NCI-H2227 (cell line): ENCODE measurements at regions not wholly inside any gene's neighbourhood (a gene's known extent, or its start where the extent isn't known, plus 50 kb on each side); places are given as distances from the start of the nearest gene placed in this dataset.
"Not testable (repeated sequence)": the region's sequence is repeated elsewhere in the genome, so short reads cannot be mapped to it uniquely, and the experiment has no call there.

Experiments used
- DNase-seq: peaks from one replicate; lab custom pipeline; 2025; ENCODE audit not compliant: unreplicated experiment; lab: John Stamatoyannopoulos, UW

DNA sequence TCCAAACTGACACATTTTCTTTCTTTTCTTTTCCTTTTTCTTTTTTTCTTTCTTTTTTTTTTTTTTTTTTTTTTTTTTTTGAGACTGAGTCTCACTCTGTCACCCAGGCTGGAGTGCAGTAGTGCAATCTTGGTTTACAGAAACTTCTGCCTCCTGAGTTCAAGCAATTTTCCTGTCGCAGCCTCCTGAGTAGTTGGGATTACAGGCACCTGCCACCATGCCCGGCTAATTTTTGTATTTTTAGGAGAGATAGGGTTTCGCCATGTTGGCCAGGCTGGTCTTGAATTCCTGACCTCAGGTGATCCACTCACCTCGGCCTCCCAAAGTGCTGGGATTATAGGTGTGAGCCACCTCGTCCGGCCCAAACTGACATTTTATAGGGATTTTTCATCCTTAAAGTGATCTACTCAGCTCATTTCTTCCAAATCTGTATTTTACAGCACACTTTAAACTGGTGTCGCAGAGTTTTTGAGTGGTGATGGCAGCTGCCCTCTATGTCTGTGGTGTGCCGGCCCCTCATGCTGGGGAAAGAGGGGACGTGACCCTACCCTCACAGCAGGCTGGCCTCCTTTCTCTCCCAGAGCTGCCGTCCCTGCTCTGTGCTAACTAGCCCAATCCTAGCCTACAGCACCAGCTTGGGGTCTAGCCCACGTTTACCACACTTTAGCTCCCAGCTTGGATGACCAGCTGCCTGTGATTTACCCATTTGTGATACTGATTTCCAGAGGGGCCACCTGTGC lies 211.9 kb upstream of the HAAO start:
- not testable (repeated sequence) for DNase-seq

- DNase-seq = no peak
Observed at GRCh38 chr2:43003702-43004101, 211.3 kb upstream of the HAAO start.

DNA sequence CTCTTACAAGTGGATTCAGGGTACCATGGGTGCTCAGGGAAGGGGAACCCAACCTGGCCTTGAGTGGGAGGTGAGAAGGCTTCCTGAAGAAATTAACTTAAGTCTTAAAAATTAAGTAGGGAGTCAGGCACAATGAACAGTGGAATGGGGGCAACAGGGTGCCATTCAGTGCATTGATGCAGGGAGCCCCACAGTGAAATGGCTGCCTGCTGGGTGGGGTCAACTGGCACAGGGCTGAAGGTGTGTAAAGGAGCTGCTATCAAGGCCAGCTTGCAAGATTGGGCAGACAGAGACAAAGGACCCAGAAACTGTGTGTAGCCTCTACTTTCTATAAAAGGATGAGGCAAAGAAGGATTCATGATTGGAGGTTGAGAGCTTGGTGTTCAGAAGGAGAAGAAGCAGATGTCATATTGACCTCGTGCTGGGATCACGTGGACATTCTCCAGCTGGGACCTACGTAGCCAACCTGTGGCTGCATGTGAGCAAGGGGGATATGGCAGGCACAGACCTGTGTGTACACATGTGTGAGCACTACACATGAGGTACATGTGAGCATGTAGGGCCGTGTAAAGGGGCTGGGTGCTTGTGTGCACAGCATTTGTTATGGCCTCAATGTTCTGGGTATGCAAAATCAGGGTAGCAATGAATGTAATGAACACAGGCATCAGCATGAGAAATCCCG lies 209.5 kb upstream of the HAAO start:
- no peak for DNase-seq

DNA sequence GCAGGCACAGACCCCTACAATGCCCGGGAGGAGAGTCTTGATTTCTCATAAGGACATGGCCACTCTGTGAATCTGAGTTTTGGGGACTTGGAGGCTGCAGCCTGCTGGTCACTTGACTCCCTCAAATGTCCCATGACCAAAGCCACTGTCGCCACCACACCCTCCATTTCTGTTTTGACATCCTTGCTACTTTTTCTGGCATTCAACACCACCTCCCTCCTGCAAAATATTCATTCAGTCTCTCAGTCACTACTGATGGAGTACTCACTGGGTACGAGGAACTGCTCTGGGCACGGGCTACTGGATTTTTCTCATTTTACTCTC lies 208.6 kb upstream of the HAAO start:
- DNase-seq = no peak

DNA sequence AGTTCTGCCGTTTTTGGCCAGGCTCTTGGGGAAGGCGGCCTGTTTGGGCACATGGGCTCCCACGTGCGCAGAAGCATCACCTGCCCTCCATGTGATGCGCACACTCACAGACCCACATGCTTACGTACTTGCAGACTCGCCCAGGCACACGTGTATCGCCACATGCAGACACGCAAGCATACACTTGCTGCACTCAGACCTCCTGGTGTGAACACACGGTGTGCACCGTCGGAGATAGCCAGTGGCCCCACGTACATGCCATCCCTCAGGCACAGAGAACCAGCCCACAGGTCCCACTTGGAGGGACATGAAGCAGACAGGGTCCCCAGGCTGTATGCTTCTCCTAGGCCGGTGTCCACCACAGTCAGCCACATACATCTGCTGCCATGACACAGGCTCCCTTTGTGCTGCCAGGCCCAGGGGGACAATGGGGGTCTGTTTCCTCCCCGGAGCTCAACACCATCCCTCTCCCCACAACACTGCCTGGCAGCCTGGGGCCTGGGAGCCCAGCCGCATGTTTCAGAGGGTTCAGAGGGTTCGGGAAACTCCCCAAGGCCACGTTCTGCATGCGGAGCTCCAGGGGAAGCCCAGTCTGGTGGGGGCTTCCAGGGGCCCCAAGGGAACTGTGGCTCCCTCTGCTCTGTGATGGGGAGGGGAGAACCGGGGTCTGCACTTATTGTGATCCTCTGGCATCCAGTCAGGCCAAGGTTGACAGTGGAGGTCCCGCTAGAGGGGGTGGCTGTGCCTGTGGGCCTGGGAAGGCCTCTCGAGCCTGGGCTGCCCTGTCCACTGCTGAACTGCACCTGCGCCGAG lies 208.1 kb upstream of the HAAO start:
- DNase-seq = no peak

DNA sequence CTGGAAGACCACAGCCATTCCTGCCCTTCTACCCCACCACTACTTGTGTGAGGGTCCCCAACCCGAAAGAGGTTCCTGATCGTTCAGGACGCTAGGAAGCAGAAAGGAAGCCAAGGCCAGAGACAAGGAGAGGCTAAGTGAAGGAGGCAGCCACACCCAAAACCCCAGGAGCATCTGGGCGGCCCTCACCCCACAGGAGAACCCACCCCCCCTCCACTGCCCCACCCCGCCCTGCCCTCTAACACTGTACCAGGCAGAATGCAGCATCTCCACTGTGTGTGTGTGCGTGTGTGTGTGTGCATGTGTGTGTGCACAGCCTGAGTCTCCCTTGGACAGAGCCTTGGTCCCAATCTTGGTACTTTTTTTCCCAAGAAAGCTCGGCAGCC lies 207.5 kb upstream of the HAAO start:
- DNase-seq = no peak

DNA sequence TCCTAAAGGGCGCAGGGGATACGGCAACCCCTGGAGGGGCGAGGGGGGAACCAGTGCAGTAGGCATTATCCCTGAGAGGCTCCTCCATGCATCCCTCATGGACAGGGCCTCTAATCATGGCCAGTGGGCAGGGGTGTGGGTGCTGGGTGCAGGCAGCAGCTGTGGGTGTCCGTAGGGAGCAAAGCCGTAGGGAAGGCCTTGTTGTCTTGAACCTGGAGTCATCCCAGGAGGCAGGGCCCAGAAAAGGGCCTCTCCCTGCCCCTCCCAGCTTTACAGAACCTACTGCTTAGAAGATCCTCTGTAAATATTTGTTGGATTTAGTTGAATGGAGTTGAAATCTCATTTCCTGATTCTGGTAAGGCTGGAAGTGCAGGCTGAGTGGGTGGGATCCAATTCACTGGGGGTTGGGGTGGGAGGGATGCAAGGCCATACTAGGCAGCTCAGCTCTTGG lies 207.0 kb upstream of the HAAO start:
- no peak for DNase-seq

- no peak for DNase-seq
Observed at GRCh38 chr2:42998721-42999120, 206.3 kb upstream of the HAAO start.

GRCh38 chr2:42996528-42996927 lies 204.1 kb upstream of the HAAO start:
- no peak for DNase-seq

- no peak for DNase-seq
Observed at GRCh38 chr2:42995752-42996422, 203.5 kb upstream of the HAAO start.

DNA sequence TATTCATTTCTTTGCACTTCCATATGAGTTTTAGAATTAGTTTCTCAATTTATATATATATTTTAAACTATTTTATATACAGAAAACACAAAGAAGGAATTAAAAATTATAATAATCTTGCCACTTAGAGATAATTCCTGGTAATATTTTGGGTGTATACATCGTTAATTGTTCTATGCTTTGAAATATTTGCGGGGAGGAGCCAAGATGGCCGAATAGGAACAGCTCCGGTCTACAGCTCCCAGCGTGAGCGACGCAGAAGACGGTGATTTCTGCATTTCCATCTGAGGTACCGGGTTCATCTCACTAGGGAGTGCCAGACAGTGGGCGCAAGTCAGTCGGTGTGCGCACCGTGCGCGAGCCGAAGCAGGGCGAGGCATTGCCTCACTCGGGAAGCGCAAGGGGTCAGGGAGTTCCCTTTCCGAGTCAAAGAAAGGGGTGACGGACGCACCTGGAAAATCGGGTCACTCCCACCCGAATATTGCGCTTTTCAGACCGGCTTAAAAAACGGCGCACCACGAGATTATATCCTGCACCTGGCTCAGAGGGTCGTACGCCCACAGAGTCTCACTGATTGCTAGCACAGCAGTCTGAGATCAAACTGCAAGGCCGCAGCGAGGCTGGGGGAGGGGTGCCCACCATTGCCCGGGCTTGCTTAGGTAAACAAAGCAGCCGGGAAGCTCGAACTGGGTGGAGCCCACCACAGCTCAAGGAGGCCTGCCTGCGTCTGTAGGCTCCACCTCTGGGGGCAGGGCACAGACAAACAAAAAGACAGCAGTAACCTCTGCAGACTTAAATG lies 197.1 kb upstream of the HAAO start:
- DNase-seq = not testable (repeated sequence)

GRCh38 chr2:42988055-42988454 lies 195.7 kb upstream of the HAAO start:
- not testable (repeated sequence) for DNase-seq

DNA sequence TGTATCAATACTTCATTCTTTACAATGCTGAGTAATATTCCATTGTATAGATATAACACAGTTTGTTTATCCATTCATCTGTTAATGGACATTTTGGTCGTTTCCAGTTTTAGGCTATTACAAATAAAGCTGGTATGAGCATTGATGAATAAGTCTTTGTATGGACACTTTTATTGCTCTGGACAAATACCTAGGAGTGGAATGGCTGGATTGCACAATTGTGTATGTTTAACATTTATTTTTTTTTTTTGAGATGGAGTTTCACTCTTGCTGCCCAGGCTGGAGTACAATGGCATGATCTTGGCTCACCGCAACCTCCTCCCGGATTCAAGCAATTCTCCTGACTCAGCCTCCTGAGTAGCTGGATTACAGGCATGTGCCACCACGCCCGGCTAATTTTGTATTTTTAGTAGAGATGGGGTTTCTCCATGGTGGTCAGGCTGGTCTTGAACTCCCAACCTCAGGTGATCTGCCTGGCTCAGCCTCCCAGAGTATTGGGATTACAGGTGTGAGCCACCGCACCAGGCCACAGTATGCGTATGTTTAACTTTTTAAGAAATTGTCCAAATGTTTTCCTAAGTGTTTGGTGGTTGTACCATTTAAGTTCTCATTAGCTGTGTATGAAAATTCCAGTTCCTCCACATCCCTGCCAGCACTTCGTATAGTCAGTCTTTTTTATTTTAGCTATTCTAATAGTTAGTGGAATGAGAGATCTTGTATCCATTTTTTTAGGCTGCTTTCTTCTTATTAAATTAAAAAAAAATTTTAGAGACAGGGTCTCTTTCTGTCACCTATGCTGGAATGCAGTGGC lies 194.9 kb upstream of the HAAO start:
- DNase-seq = no peak

- no peak for DNase-seq
Observed at GRCh38 chr2:42984617-42985016, 192.2 kb upstream of the HAAO start.

DNA sequence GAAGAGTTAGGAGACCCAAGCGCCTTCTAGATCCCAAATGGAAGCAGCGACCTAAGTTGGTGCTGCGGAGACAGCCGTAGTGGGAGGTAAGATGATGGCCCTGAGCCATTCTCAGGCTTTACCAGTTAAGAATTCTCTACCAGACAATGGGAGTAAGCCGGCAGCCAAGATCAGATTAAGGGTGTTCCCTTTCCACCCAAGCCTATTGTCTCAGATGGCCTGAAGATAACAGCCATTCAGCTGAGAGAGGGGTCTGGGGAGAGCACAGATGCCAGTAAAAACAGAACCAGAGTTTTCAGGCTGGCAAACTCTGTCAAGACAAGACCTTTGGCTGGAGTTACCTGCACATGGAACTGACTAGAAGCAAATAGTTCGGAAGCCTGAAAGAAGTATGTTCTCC lies 191.7 kb upstream of the HAAO start:
- no peak for DNase-seq

DNA sequence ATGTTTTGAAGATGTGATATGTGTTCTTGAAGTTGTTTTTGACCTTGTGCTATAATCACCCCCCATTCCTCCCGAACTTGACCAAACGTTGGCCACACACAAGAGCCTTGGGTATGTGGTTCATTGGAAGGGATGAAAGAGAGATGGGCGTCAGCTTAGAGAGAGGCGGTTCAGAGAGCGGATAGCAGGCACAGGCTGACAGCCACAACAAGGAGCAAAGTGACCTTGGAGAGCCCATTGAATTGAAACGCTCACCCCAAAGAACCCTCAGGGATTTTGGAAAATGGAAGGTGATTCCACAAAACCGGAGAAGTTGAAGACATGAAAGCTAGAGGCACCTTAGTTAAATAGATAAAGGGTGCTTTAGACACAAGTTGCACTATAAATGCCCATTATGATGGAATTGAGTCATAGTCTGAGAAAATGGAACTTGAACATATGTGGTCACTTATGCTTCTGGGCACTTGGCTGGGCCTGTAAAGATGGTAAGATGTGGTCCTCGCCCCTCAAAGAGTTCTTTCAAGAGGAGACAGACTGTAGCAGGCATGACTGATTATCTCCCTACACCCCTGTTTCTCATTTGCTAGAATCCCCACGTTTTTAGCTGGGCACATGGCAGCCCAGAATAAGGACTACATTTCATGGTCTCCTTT lies 188.5 kb upstream of the HAAO start:
- no peak for DNase-seq

- no peak for DNase-seq
Observed at GRCh38 chr2:42979870-42980763, 187.7 kb upstream of the HAAO start.

DNA sequence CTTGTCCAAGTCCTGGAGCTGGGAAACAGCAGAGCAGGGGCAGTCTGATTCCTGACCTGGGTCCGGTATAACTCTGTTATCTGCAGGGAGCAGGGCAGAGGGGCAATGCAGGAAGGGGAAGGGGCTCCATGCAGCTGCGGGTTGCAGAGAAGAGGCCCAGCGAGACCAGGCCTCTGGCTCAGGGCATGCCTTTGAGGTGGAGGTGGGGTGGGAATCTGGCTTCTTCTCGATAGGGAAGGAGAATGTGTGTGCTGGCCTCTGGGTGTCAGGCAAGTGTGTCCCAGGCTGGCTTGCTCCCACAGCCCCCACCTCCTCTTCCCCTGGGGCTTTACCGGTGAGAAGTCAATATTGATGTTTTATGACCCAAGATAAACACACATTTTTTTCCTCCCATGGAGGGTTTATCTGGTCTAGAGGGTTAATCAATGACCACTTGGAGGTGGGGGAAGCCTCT lies 187.1 kb upstream of the HAAO start:
- no peak for DNase-seq
